DND-41 (cell line): ENCODE measurements at regions not wholly inside any gene's neighbourhood (a gene's known extent, or its start where the extent isn't known, plus 50 kb on each side); places are given as distances from the start of the nearest gene placed in this dataset.

ENCODE experiments used
- CTCF ChIP-seq: IDR thresholded peaks from 2 replicates; pipeline ENCODE4 v1.5.1; 2012; ENCODE audit warnings: borderline replicate concordance, low read length, moderate library complexity, mild to moderate bottlenecking; ENCODE audit not compliant: poor library complexity, severe bottlenecking; ENCODE audit errors: extremely low read depth
- EZH2 ChIP-seq: IDR thresholded peaks from 3 replicates; pipeline ENCODE4 v1.6.1; 2012; ENCODE audit warnings: borderline replicate concordance, low read depth, mild to moderate bottlenecking, moderate library complexity, low read length, inconsistent platforms; ENCODE audit not compliant: severe bottlenecking

- TF ChIP-seq EZH2 = no peak
- TF ChIP-seq CTCF = no peak
Observed at GRCh38 chr15:47506329-47507100, 210.8 kb upstream of the SEMA6D start.
